Neural cell (in vitro differentiated cells): ENCODE measurements at regions not wholly inside any gene's neighbourhood (a gene's known extent, or its start where the extent isn't known, plus 50 kb on each side); places are given as distances from the start of the nearest gene placed in this dataset.

ENCODE experiments used
- CTCF ChIP-seq: fragments of 450-650 bp; IDR thresholded peaks from 2 replicates; pipeline ENCODE4 v1.5.1; 2014; ENCODE audit warnings: antibody characterized with exemption, mild to moderate bottlenecking, moderate library complexity; ENCODE audit not compliant: poor library complexity, severe bottlenecking
- EZH2 ChIP-seq: fragments of 200-600, 300-800 bp; shearing (Covaris generic), sonication (generic); IDR thresholded peaks from 2 replicates; pipeline ENCODE4 v1.6.1; 2014; ENCODE audit warnings: antibody characterized with exemption, low read length, borderline replicate concordance, mild to moderate bottlenecking; ENCODE audit not compliant: insufficient read depth, poor library complexity, severe bottlenecking
- MXI1 ChIP-seq: fragments of 450-650 bp; conservative IDR thresholded peaks from 2 replicates; pipeline ENCODE4 v1.6.1; 2014; ENCODE audit warnings: antibody characterized with exemption, mild to moderate bottlenecking; ENCODE audit not compliant: poor library complexity, severe bottlenecking
- POLR2AphosphoS5 ChIP-seq: IDR thresholded peaks from 2 replicates; pipeline ENCODE4 v1.6.1; 2012
- RAD21 ChIP-seq: fragments of 450-650 bp; conservative IDR thresholded peaks from 2 replicates; pipeline ENCODE4 v1.6.1; 2014; ENCODE audit warnings: antibody characterized with exemption, mild to moderate bottlenecking, moderate library complexity
- SMC3 ChIP-seq: fragments of 450-650 bp; conservative IDR thresholded peaks from 2 replicates; pipeline ENCODE4 v1.6.1; 2014; ENCODE audit warnings: antibody characterized with exemption, mild to moderate bottlenecking, moderate library complexity; ENCODE audit not compliant: poor library complexity
- TAF1 ChIP-seq: IDR thresholded peaks from 2 replicates; pipeline ENCODE4 v1.6.1; 2012; ENCODE audit warnings: low read depth

DNA sequence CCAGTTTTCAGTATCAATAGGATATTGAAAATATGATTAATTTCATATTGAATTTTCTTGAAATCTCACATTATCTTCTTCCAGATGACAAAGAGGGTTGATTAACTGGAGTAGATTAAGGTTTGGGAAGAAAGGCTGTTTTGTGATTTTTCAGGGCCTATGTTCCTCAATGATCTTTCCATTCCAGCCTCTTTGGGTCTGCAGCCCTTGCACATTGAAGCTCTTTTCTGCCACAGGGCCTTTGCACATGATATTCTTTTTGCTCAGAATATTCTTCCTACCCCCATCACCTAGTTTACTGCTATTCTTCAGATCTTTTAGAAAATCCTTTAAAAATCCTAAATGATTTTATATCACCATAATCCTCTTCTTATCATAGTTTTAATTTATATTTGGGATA lies 449.6 kb downstream of the PLCL1 start:
- TF ChIP-seq CTCF (no peak), RAD21 (no peak), POLR2AphosphoS5 (no peak), SMC3 (no peak), TAF1 (no peak), EZH2 (no peak), MXI1 (no peak)
